K562 (cell line): ENCODE measurements at regions not wholly inside any gene's neighbourhood (a gene's known extent, or its start where the extent isn't known, plus 50 kb on each side); places are given as distances from the start of the nearest gene placed in this dataset.

Experiments used
- ARID1B ChIP-seq: fragments of 450-650 bp; IDR thresholded peaks from 2 replicates; pipeline ENCODE4 v1.6.1; 2016; ENCODE audit warnings: antibody characterized with exemption, mild to moderate bottlenecking, inconsistent platforms
- CEBPB ChIP-seq: fragments of 450-650 bp; IDR thresholded peaks from 2 replicates; pipeline ENCODE4 v1.6.1; 2016; ENCODE audit warnings: missing genetic modification characterization, missing compliant biosample characterization
- CEBPG ChIP-seq, 3 experiments: fragments of 200-800 bp in 1 of 3; sonication (Bioruptor generic) in 1 of 3; sonication (generic) in 1 of 3; formaldehyde crosslinking in 1 of 3; IDR thresholded peaks in 2 of 3; conservative IDR thresholded peaks in 1 of 3; 2 replicates each; pipeline versions ENCODE4 v1.6.1 to v1.8.0; 2016 to 2022; ENCODE audit warnings: missing compliant biosample characterization in 2 of 3, missing genetic modification characterization in 2 of 3, mild to moderate bottlenecking in 1 of 3, missing genetic modification reagents in 1 of 3
- DDX20 ChIP-seq: fragments of 450-650 bp; IDR thresholded peaks from 2 replicates; pipeline ENCODE4 v1.6.1; 2016; ENCODE audit warnings: missing genetic modification characterization, low read depth, mild to moderate bottlenecking, missing compliant biosample characterization, moderate library complexity
- HES1 ChIP-seq: fragments of 450-650 bp; IDR thresholded peaks from 2 replicates; pipeline ENCODE4 v1.6.1; 2016; ENCODE audit warnings: low read depth, mild to moderate bottlenecking, moderate library complexity
- MBD2 ChIP-seq: sonication (generic); IDR thresholded peaks from 2 replicates; pipeline ENCODE4 v1.6.1; 2016; ENCODE audit warnings: low read depth, borderline replicate concordance
- MEF2D ChIP-seq: conservative IDR thresholded peaks from 2 replicates; pipeline ENCODE4 v1.6.1; 2016; ENCODE audit warnings: low read depth, missing genetic modification characterization, missing compliant biosample characterization
- MEIS2 ChIP-seq: fragments of 450-650 bp; IDR thresholded peaks from 2 replicates; pipeline ENCODE4 v1.6.1; 2014; ENCODE audit warnings: mild to moderate bottlenecking; ENCODE audit not compliant: partially characterized antibody
- SMARCA4 ChIP-seq: fragments of 450-650 bp; IDR thresholded peaks from 2 replicates; pipeline ENCODE4 v1.6.1; 2016
- SOX6 ChIP-seq: fragments of 450-650 bp; IDR thresholded peaks from 2 replicates; pipeline ENCODE4 v1.6.1; 2014; ENCODE audit warnings: mild to moderate bottlenecking
- TAL1 ChIP-seq: fragments of 450-650 bp; IDR thresholded peaks from 2 replicates; pipeline ENCODE4 v1.6.1; 2016; ENCODE audit warnings: mild to moderate bottlenecking
- U2AF1 ChIP-seq: fragments of 200-400 bp; formaldehyde crosslinking; optimal IDR thresholded peaks from 2 replicates; pipeline ENCODE3; 2017; ENCODE audit warnings: mild to moderate bottlenecking, low read depth, low read length, moderate library complexity
- ZBTB34 ChIP-seq: fragments of 250-450 bp; sonication (Bioruptor Pico); IDR thresholded peaks from 2 replicates; pipeline ENCODE4 v1.8.0; 2021; ENCODE audit warnings: mild to moderate bottlenecking, moderate library complexity
- ZNF224 ChIP-seq: sonication (generic); formaldehyde crosslinking; IDR thresholded peaks from 2 replicates; pipeline ENCODE4 v1.8.0; 2022; ENCODE audit warnings: mild to moderate bottlenecking, missing genetic modification reagents

- peak; percentile 40; the same call in 1 of the 2 replicates for TF ChIP-seq ARID1B
- no peak for TF ChIP-seq MEF2D (tag)
- TF ChIP-seq DDX20, result no peak
- no peak for TF ChIP-seq MEIS2
- TF ChIP-seq MBD2, result no peak
- TF ChIP-seq CEBPB (tag), result peak; percentile 61
- TF ChIP-seq ZBTB34 (CRISPR knock-in tag), result no peak
- TF ChIP-seq U2AF1, result no peak
- TF ChIP-seq HES1, result no peak
- TF ChIP-seq SMARCA4, result peak; percentile 16; the same call in 1 of the 2 replicates
- peak; percentile 45; the same call in 1 of the 2 replicates for TF ChIP-seq SOX6
- TF ChIP-seq ZNF224, result no peak
- no peak for TF ChIP-seq CEBPG (CRISPR knock-in tag; IDR thresholded peaks at IDR 0.05)
- TF ChIP-seq CEBPG (tag; conservative IDR thresholded peaks at IDR 0.05 in 1 of 2, IDR thresholded peaks at IDR 0.05 in 1 of 2), result peak; percentile 22 to 52; a peak in 2 of 4 replicates
- TF ChIP-seq TAL1, result 0 out of 2 replicates have a peak, but pooled peaks have one; percentile 15
Measured at GRCh38 chr19:28406966-28407365, 806.0 kb downstream of the UQCRFS1 start (continued).
